ENCODE measurements at regions not wholly inside any gene's neighbourhood (a gene's known extent, or its start where the extent isn't known, plus 50 kb on each side); places are given as distances from the start of the nearest gene placed in this dataset.
"Not testable (repeated sequence)": the region's sequence is repeated elsewhere in the genome, so short reads cannot be mapped to it uniquely, and the experiment has no call there.

DNA sequence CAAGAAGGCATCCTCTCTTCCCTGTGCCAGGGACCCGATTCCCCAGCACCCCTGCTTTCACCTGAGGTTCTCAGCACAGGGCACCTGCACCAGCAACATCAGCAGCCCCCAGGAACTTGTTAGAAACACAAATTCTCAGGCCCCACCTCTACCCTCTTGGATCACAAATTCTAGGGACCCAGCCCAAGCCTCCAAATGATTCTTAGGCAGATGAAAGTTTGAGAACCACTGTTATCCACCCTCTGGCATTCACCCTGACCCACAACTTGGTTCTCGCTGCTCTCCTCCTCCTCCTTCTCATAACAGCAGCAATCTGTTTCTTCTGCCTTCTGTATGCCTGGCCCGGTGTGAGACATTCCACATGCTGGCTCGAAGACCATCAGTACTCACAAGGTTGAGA lies 60.3 kb upstream of the HIVEP3 start:
- DNase-seq, result no peak

DNA sequence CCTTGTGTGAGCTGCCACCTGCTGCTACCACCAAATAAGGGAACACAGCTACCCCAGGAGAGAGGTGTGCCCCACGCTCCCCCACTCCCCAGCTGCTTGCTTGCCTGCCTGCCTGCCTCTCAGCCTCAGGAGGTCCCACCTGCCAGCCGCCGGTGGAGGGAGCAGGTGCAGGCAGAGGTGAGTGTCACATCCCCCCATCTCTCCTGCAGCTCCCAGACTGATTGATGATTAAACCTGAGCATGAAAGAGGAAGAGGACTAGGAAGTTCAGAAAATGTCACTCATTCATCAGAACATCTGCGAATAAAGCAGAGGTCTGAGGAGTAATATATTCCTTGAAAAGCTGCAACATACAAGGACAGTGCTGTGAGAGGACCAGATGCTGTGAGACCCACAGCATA lies 58.6 kb upstream of the HIVEP3 start:
- DNase-seq, result no peak

GRCh38 chr1:41976671-41977070 lies 57.9 kb upstream of the HIVEP3 start:
- no peak for DNase-seq

GRCh38 chr1:41975850-41976569 lies 57.3 kb upstream of the HIVEP3 start:
- DNase-seq, result no peak

DNA sequence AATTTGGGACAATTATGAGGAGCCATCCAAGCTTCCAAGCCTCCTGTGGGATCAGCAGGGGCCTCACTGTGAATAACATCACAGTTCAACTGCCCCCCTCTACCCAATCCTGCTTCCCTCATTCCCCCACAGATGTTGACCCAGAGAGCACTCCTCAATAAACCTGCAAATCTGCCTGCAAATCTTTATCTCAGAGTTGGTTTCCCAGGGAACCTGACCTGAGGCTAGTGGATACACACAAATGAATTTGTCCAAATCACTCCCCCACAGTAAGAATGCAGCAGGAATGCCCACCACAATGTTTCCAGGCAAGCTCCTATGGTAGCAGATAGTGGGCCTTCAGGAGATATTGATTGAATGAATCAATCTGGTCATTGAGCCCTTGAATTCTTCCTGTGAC lies 56.4 kb upstream of the HIVEP3 start:
- no peak for DNase-seq

DNA sequence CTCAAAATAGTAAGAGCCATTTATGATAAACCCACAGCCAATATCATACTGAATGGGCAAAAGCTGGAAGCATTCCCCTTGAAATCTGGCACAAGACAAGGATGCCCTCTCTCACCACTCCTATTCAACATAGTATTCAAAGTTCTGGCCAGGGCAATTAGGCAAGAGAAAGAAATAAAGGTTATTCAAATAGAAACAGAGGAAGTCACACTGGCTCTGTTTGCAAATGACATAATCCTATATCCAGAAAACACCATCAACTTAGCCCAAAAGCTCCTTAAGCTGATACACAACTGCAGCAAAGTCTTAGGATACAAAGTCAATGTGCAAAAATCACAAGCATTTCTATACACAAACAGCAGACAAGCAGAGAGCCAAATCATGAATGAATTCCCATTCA lies 49.8 kb upstream of the HIVEP3 start:
- not testable (repeated sequence) for DNase-seq

All from stimulated activated CD4-positive, alpha-beta T cell treated with anti-CD3 and anti-CD28 coated beads, Interleukin-4, amount 100 ng/mL, for 1 hour (primary cell).